HG02610 (cell line): ENCODE measurements at regions not wholly inside any gene's neighbourhood (a gene's known extent, or its start where the extent isn't known, plus 50 kb on each side); places are given as distances from the start of the nearest gene placed in this dataset.
"Not testable (repeated sequence)": the region's sequence is repeated elsewhere in the genome, so short reads cannot be mapped to it uniquely, and the experiment has no call there.

ENCODE experiments used
- ATAC-seq: cut with Tn5 transposase; IDR thresholded peaks from one replicate; pipeline ENCODE4 v1.9.1; 2021; ENCODE audit warnings: mild to moderate bottlenecking, moderate library complexity; ENCODE audit not compliant: unreplicated experiment

DNA sequence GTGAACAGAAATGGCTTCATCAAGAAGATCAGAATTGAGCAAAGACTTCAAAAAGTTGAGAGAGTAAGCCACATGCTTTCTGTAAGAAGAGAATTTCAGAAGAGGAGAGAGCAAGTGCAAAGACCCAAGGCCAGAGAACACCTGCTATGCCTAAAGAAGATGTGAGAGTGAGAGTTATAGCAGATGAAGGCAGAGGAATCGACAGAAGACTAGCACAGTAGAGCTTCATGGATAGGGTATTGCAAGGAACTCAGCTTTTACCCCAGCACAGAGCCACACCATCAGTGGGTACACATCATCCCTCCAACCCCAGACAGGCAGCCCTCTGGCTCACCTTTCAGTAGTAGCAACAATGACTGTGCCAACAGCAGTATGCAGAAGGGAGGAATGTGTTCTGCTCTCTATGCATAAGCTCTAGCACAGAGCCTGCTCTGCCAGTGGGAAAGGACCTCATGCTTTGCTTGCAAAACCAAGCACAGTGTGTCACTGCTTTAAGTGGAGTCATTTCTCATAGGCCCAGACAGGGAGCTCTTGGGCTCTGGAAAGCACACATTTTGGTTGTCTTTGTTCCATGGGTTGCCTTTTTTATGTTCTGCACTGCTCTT is 318.6 kb downstream of the NAF1 start:
- peak; percentile 32 for ATAC-seq

DNA sequence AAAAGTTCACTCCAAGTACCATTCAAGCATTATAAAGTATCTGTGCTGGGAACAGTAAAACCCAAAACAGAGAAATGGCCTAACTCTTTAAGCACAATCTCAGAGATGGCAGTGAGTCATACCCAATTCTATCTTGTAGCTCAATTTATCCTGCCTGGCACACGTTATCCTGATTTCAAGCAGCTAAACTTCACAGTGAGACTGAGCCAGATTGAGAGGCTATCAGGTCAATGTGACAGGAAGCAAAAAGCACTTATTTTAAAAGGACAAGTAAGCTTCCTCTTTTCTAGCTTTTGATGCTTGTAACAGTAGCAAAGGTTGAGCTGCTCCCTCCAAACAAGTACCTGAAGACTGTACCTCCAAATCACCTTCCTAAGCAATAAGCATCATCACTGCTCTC is 324.9 kb downstream of the NAF1 start:
- ATAC-seq, result no peak

DNA sequence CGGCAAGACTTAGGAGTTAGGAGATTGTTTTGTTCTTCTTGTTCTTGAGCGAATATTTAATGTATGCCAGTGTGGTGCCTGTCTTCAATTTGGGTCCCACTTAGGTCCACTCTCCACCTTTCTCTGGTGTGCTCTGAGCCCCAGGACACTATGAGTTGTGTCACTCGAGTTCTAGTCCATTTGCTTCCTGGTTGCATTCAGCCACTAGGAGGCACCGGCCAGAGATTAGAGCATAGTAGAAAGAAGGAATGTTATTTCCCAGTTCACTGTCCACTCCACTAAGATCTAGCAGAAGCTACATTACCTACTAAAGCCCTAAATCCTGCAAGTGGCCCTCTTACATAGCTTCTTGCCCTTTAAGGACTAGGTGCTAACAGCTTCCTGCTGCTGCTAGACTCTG is 326.9 kb downstream of the NAF1 start:
- no peak for ATAC-seq

DNA sequence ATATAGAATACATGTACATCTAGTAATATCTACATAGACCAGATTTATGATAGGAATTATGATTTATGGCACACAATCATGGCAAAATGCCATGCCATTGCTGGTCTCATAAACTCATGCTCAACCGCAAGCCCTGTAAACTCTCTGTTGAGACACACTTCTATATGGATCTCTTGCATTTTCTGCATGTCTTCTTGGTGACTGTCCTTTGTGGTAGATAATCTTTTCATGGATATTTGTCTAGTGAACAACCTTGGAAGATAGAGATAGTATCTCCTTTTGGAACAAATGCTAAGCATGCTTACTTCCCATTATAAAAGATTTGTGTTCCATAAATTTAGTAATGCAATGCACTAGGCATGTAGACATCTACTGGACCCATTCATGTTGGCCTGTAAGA is 328.0 kb downstream of the NAF1 start:
- no peak for ATAC-seq

DNA sequence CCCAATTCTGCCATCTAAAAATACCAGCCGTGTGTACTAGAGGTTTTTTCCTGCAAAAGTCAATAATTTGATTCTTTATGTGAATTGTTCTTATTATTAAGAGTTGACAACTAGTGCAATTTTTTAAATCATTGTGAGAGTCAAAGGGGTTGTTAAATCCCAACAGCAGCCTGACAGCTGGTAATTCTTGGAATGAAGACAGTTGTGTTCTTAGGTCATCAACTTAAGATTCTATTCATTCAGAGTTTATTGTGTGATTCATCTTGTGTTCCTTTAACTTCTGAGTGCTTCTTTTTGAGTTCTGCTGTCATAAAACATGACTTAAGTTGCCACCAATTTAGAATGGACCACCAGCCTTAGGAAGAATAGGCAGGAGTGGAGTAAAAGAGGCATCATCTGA is 329.0 kb downstream of the NAF1 start:
- ATAC-seq, result no peak

DNA sequence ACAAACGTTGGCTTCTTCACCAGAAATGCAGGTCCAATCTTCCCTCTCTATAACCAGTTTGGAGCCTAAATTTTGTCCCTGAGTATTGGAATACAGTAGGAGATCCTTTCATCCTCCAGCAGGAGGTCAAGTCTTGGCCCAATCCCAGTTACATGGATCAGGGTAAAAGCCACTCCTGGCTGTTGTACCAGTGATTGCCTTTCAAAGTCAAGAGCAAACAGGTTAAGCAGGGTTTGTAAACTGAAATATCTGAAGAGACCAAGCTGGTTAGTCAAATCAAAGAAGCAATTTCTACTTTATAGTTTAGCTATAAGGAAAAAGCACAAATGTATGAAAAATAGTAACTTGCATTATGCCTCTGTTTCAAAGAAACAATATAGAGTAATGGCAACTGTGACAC is 329.4 kb downstream of the NAF1 start:
- ATAC-seq, result no peak

DNA sequence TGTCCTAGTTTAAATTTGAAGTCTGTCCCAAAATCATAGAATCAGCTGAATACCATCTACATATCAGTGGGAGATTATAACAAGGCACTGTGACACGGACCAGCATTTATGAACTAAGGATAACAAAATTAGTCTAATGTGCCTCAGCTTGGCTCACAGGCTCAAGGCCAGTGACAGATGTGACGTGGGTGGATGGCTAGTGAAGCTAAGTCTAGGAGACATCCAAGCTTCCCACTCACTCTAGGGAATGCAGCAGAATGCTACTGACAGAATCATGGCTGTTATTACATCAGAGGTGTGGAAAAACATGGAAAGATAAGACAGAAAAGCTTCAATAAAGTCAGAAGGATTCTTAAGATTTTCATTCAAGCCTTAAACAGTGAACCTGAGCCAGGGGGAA is 329.9 kb downstream of the NAF1 start:
- no peak for ATAC-seq

DNA sequence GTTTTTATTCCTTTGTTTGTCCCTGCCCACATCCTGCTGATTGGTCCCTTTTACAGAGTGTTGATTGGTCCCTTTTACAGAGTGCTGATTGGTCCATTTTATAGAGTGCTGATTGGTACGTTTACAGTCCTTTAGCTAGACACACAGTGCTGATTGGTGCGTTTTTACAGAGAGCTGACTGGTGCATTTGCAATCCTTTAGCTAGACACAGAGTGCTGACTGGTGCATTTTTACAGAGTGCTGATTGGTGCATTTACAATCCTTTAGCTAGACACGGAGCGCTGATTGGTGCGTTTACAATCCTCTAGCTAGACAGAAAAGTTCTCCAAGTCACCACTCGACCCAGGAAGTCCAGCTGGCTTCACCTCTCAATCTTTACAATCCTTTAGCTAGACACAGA is 330.4 kb downstream of the NAF1 start:
- ATAC-seq, result not testable (repeated sequence)

DNA sequence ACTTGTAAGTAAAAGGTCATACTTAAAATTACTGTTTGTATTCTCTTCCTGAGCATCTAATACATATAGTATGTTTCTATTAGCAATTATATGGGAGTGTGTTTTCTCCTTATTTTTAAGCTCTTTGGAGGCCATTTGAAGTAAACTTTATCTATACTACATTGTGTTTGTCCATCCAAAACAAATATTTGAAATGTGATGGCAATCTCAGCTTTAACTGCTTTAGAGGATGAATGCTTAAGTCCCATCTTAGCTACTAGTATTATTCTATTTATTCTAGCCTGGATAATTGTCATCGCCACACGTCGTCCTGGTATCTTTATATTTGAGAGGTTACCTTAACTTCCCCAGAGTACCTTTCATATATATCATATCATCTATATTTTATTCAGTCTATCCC is 335.8 kb downstream of the NAF1 start:
- ATAC-seq, result no peak

DNA sequence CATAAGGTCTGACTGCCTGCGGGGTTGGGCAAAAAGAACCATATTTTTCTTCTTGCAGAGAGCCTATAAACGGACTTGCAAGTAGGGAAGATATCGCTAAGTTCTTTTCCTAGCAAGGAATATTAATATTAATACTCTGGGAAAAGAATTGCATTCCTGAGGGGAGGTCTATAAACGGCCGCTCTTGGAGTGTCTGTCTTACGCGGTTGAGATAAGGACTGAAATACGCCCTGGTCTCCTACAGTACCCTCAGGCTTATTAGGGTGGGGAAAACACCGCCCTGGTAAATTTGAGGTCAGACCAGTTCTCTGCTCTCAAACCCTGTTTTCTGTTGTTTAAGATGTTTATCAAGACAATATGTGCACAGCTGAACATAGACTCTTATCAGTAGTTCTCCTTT is 349.3 kb downstream of the NAF1 start:
- ATAC-seq, result not testable (repeated sequence)

DNA sequence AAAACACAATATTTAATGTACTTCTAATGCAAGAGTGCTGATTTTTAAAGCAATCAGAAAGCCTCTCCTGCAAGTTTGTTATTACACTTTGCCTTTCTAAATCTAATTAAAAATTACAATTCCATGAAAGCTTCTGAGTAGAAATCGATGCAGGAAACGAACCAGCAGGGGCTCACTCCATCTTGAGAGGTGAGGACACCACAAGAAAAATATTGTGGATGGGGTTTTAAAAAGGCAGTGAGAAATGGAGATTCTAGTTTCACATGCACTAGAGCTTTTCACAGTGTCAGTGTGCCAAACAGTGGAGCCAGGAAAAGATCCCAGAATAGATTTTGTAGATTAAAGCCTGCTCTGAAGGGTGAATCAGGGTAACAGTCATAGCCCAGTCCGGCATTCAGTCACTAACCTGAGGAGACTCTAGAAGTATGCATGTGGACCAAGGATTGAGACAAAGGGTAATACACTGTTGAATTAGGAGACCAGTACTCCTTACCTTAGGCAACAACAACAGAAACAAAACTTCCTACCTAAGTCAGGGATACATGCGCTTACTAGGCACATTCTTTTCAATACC is 362.3 kb downstream of the NAF1 start:
- no peak for ATAC-seq

DNA sequence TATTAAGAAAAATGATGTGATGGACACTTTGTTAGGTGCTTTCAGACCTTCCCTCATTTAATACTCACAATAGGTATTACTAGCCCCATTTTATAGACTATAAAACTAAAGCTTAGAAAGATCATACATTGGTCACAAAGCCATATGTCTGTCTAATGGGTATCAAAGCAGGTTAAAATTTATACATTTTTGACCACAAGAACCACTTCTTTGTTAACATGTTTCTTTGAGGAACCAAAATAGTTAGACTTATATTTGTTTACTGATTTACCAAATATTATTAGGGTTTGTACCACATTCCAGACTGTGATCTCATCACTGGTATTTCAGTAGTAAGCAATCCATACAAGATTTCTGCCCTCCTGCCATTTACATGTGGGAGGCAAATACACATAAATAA is 363.3 kb downstream of the NAF1 start:
- no peak for ATAC-seq

DNA sequence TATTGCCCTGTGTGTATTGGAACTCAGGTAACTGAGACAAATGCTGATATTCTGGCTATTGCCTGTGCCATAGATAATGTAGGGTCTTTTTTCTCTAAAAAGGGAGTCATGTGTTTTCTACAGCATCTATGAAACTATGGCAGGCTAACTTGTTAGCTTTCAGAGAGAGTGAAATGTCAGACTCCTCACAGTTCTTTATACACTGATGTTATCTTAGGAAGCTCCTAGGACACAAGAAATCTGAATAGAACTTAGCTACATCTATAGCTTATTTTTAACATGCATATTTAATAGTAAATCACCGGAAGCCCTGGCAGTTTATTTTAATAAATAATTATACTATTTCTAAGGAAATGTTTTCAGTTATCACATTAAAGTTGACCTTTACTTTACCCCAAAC is 369.6 kb downstream of the NAF1 start:
- no peak for ATAC-seq

DNA sequence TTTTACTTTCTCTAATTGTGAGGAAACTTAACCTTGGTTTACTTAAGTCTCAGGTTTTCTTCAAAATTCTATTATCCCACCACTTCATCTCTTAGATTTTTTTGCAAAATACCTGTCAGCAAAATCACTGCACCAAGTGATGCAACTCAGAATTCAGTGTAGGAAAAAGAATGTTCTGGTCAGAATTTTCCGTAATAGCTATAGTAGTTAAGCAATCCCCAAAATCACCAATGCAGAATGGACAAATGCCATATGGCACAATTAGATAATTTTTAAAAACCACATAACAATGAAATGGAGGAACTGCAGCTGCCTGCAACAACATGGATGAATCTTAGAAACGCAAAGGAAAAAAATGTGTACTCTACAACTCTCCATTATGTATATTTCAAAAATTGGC is 373.1 kb downstream of the NAF1 start:
- ATAC-seq, result no peak

DNA sequence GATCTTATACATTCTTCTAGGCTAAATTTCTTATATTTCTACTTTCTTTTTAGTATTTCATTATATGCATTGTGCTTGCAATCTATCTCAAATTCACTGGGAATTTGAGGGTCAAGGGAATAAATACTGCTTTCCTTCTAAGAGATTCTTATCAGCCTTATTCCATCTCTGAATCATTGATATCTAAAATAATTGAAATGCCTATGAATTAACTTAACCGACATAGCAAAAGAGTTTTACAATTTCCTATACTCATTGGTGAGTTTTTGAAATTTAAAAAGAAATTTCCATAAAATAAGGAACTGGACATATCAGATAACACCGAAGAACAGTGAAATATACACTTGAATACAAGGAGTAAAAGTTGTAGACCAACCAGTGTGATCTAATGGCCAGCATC is 373.7 kb downstream of the NAF1 start:
- ATAC-seq, result no peak

DNA sequence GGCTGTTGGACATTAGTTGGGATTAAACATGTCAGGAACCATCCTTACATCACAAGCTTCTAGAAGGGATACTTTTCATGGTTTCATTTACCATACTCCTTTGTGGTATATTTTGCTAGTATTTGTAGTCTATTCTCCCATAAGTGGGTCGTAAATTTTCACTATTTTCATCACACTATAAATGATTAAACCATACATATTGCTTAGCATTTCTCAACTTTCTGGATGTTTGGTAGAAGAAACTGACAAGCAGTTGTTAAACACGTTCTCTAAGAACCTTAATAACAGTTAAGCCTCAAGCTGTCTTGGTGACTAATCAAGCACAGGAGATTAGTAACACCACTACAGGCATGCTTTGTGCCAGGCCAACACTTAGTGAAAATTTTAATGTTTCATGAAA is 375.5 kb downstream of the NAF1 start:
- ATAC-seq, result no peak

DNA sequence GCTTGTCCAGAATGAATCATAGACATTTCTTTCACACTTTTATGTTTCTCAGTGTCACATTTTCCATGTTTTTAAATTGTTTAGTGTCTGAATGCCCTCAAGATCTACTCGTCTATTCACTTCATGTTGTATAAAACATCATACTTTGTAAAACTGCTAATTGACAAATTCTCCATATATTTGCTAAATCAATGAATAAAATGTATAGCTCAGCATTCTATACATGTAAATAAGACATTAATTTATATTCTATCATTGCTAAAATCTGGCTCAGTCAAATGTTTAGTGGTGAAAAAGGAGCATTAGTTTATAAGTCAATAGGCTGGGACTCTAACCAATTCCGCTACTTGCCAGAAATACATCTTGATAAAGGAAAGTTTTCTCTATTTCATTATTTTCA is 379.6 kb downstream of the NAF1 start:
- no peak for ATAC-seq

DNA sequence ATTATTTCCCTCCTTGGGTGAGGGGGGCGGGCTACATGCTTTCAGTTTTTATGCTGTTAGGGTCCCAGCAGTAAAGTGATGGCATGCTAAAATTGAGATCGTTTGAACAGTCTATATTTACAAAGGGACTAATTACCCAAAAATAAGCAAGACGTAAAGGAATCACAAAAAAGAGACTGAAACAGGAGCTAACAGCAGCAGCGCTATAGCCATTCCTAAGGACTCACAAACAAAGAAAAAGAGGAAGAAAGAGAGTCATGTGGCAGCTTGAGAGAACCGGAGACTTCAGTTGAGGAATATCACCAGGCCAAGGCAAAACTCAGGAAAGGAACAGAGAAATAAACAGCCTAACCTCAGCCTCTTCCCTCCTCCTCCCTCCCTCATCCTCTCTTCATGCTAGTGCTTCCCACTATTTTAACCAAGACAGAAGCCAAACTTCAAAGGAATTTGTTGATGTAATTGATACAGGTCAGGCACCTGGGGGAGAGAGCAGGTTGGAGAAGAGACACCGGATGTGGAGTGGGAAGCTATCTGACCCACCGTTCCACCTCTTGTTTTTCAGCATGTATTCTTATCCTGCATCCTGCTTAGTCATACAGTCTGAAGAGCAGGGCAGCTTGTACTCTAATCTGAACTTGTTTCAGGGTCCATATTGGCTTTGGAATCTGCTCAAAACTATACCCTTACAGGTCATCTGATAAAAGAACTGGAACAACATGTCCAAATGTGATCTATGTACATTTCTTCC is 383.7 kb downstream of the NAF1 start:
- ATAC-seq, result no peak

DNA sequence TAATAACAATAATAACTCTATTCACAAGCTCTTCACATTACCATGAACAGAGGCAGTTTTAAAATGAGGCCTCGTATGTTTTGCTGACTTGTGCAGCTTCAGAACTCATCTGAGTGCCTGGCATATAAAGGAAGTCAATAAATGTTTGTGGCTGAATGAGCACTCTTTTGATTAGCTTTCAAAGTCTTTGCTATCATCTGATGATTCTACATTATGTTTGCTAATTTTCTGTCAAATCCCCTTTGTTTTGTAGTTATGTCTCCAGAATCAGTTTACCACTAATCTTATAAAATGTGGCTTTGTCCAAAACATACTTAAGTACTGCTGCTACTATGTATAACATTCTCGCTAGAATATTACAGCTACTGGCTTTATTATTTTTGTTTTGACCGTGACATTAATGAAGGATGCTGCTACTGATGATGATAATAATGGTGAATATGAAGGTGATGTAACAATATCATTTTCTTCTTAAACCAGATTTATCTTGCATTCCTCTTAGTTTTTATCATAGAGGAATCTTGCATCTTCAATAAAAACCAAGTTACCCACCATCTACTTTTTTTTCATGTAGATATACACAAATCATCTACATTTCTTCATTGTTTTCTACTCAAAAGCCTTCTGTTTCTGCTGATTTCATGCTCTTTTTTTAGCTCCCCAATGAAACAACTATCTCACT is 384.5 kb downstream of the NAF1 start:
- ATAC-seq, result no peak

DNA sequence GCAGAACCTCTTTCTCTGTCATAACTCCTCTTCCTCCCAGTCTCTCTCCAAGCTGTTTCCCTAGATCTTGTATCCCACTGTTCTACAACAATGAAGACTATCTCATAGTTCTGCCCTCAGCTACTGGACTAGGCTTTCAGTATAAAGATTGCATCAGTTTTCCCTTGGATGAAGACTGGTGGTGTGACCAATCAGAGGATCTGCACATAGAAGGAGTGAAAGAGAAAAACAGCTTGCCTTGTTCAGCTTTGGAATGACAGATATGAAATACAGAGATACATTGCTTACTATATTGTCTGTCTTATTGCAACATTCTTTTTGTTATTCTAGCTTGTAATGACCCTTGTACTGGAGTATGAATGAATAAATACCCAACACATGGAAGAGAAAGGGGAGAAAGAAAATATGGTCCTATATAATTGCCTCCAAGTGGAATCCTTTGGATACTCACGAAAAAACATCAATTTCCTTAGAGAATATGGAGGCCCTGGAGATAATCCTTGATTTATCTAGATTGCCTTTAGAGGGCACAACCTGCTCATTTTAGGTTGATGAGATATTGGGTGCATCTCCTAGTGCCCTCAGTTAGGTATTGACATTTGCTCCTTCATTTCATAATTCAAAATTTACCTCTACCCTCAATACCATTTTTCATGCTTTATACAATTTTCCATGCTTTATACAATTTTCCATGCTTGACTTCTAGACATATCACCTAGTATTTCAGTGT is 395.8 kb downstream of the NAF1 start:
- no peak for ATAC-seq

DNA sequence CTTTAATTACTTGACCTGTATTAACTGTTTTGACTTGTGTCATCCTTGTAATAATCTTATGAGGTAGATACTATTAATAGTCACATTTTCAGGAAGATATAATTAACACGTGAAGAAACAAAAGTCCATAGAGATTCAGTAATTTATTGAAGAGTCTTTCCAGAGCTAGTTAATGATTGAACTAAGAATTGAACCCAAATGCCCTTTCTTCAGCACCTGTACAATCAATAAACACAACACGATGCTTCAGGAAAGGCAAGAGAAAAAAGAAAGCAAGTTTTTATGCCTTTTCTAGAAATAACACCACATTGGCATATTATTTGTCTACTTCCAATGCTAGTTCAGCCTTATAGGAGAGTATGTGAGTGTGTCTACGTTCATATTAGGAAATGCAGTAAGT is 399.6 kb downstream of the NAF1 start:
- ATAC-seq, result no peak
